Spleen (tissue), 11 donors: ENCODE measurements at regions not wholly inside any gene's neighbourhood (a gene's known extent, or its start where the extent isn't known, plus 50 kb on each side); places are given as distances from the start of the nearest gene placed in this dataset.

ENCODE experiments used
- DNase-seq: peaks from one replicate; pipeline ENCODE4 v3.0.0-alpha.2; 2020
- H3K27ac ChIP-seq, 8 donors: fragments of 200-600 bp; sonication (generic) in 7 of 8; 1 replicate in 4 of 8; 2 replicates in 4 of 8; pipeline versions ENCODE4 v1.5.0 to v1.8.0; 2016 to 2021; ENCODE audit warnings: inconsistent platforms in 4 of 8, mild to moderate bottlenecking in 4 of 8, moderate library complexity in 1 of 8
- H3K27me3 ChIP-seq, 7 donors: fragments of 200-600 bp; sonication (generic) in 6 of 7; replicated peaks in 1 of 7; 1 replicate in 4 of 7; 2 replicates in 3 of 7; pipeline versions ENCODE4 v1.5.0 to v1.8.0; 2016 to 2021; ENCODE audit warnings: inconsistent platforms in 3 of 7, mild to moderate bottlenecking in 1 of 7
- H3K36me3 ChIP-seq, 6 donors: fragments of 200-600 bp; sonication (generic) in 5 of 6; 1 replicate in 4 of 6; 2 replicates in 2 of 6; pipeline versions ENCODE4 v1.5.0 to v1.8.0; 2016 to 2021; ENCODE audit warnings: inconsistent platforms in 2 of 6
- H3K4me1 ChIP-seq, 6 donors: fragments of 200-600 bp; sonication (generic) in 5 of 6; 1 replicate in 3 of 6; 2 replicates in 3 of 6; pipeline versions ENCODE4 v1.5.0 to v1.8.0; 2016 to 2021; ENCODE audit warnings: inconsistent platforms in 3 of 6
- H3K4me3 ChIP-seq, 8 donors: fragments of 200-600 bp; sonication (generic) in 7 of 8; 1 replicate in 4 of 8; 2 replicates in 4 of 8; pipeline versions ENCODE4 v1.5.0 to v1.8.0; 2016 to 2021; ENCODE audit warnings: inconsistent platforms in 4 of 8, mild to moderate bottlenecking in 4 of 8, moderate library complexity in 2 of 8
- H3K9me3 ChIP-seq, 8 donors: fragments of 200-600 bp; sonication (generic) in 7 of 8; 1 replicate in 4 of 8; 2 replicates in 4 of 8; pipeline versions ENCODE4 v1.5.0 to v1.8.0; 2016 to 2021; ENCODE audit warnings: inconsistent platforms in 4 of 8
- CTCF ChIP-seq, 11 experiments: fragments of 200-600 bp in 7 of 11; fragments of 450-650 bp in 4 of 11; sonication (generic) in 4 of 11; IDR thresholded peaks in 8 of 11; conservative IDR thresholded peaks in 3 of 11; 1 replicate in 7 of 11; 2 replicates in 4 of 11; pipeline versions ENCODE4 v1.4.0 to v1.8.0; 2016 to 2021; ENCODE audit warnings: antibody characterized with exemption in 11 of 11, inconsistent platforms in 4 of 11, mild to moderate bottlenecking in 1 of 11
- POLR2A ChIP-seq, 3 donors: fragments of 450-650 bp; IDR thresholded peaks; one replicate each; pipeline ENCODE4 v1.5.1; 2017; ENCODE audit warnings: antibody characterized with exemption in 3 of 3, mild to moderate bottlenecking in 1 of 3
- POLR2AphosphoS5 ChIP-seq, 3 donors: sonication (generic); formaldehyde crosslinking; IDR thresholded peaks; one replicate each; pipeline ENCODE4 v1.5.1; 2017; ENCODE audit warnings: antibody characterized with exemption in 3 of 3
- WGBS, 5 donors: extraction: QIAGEN DNeasy Blood & Tissue Kit in 3 of 5; methylation state at CpG; one replicate each; pipeline versions ENCODE4 v1.1.5 to v1.1.7; 2013 to 2018; 5-methylcytosine and 5-hydroxymethylcytosine counted together
- intact Hi-C: fragments of 100-400 bp; cut with DNase I; formaldehyde crosslinking; loops from one replicate; pipeline ENCODE4 v1.15.0; 2023; ENCODE audit warnings: low total_unique reads
- donor health status: healthy with polysubstance abuse.
- donor health status: DM: no; HTN: no; CAD: no; lungs with moderate emphysema.
- donor health status: DM: no; HTN: no; CAD: no.
- donor health status: Bipolar disorder and iron deficiency.
- donor health status: healthy.
- donor health status: DM: no; HTN: no; CAD: no.
- donor health status: DM: yes; HTN: yes; CAD: no.

GRCh38 chr11:87870086-87870485 lies 305.2 kb downstream of the RAB38 start:
- Histone ChIP-seq H3K27ac (no peak overlapping the region), H3K4me3 (no peak overlapping the region), H3K27me3 (no peaks in the 10 kb centered on the region), H3K36me3 (no peaks in the 10 kb centered on the region), H3K9me3 (no peaks in the 10 kb centered on the region), H3K4me1 (no peaks in the 10 kb centered on the region)
- no peak for DNase-seq
- intact Hi-C loops: no loop called here
- 81 to 93% (median 87%) methylated on average over 2 of the region's 2 CpGs for WGBS, 5 donors
- no peak for TF ChIP-seq POLR2A (IDR thresholded peaks at IDR 0.05)
- no peak for TF ChIP-seq POLR2AphosphoS5 (IDR thresholded peaks at IDR 0.05)
- no peak for TF ChIP-seq CTCF (IDR thresholded peaks at IDR 0.05 in 8 of 11, conservative IDR thresholded peaks at IDR 0.05 in 3 of 11)

- no peak overlapping the region for H3K27ac ChIP-seq
- TF ChIP-seq CTCF (IDR thresholded peaks at IDR 0.05 in 8 of 11, conservative IDR thresholded peaks at IDR 0.05 in 3 of 11) (no peak), POLR2A (IDR thresholded peaks at IDR 0.05) (no peak), POLR2AphosphoS5 (IDR thresholded peaks at IDR 0.05) (no peak)
- H3K36me3 ChIP-seq: no peaks in the 10 kb centered on the region
- H3K4me1 ChIP-seq: no peaks in the 10 kb centered on the region
- no peak overlapping the region for H3K4me3 ChIP-seq
- no peaks in the 10 kb centered on the region for H3K27me3 ChIP-seq
- no peak for DNase-seq
- H3K9me3 ChIP-seq: peaks cover 0 to 3% (median 0%) of the 10 kb centered on the region in 8 donors
- WGBS, 5 donors: 68 to 92% (median 78%) methylated on average over 1 of the region's 1 CpG
- intact Hi-C loops: no loop called here
Measured at GRCh38 chr11:87866951-87867350, 308.3 kb downstream of the RAB38 start.

GRCh38 chr11:87861030-87861429 lies 314.2 kb downstream of the RAB38 start:
- TF ChIP-seq POLR2A (IDR thresholded peaks at IDR 0.05) (no peak), POLR2AphosphoS5 (IDR thresholded peaks at IDR 0.05) (no peak), CTCF (IDR thresholded peaks at IDR 0.05 in 8 of 11, conservative IDR thresholded peaks at IDR 0.05 in 3 of 11) (no peak)
- H3K27me3 ChIP-seq: no peaks in the 10 kb centered on the region
- DNase-seq: no peak
- H3K4me3 ChIP-seq: no peak overlapping the region
- 70 to 76% (median 73%) methylated on average over 4 of the region's 4 CpGs for WGBS, 5 donors
- no peaks in the 10 kb centered on the region for H3K36me3 ChIP-seq
- no peaks in the 10 kb centered on the region for H3K4me1 ChIP-seq
- peaks cover 0 to 3% (median 0%) of the 10 kb centered on the region in 8 donors for H3K9me3 ChIP-seq
- intact Hi-C loops: no loop called here
- H3K27ac ChIP-seq: no peak overlapping the region

- no peaks in the 10 kb centered on the region for H3K36me3 ChIP-seq
- WGBS, 5 donors: 64 to 77% (median 69%) methylated on average over 1 of the region's 1 CpG
- TF ChIP-seq POLR2A (IDR thresholded peaks at IDR 0.05) (no peak), CTCF (IDR thresholded peaks at IDR 0.05 in 8 of 11, conservative IDR thresholded peaks at IDR 0.05 in 3 of 11) (no peak), POLR2AphosphoS5 (IDR thresholded peaks at IDR 0.05) (no peak)
- intact Hi-C loops: no loop called here
- H3K4me1 ChIP-seq: no peaks in the 10 kb centered on the region
- no peak overlapping the region for H3K27ac ChIP-seq
- peaks cover 0 to 3% (median 0%) of the 10 kb centered on the region in 8 donors for H3K9me3 ChIP-seq
- no peaks in the 10 kb centered on the region for H3K27me3 ChIP-seq
- no peak overlapping the region for H3K4me3 ChIP-seq
- DNase-seq: no peak
Measured at GRCh38 chr11:87859636-87860035, 315.6 kb downstream of the RAB38 start.
